ENCODE measurements at regions not wholly inside any gene's neighbourhood (a gene's known extent, or its start where the extent isn't known, plus 50 kb on each side); places are given as distances from the start of the nearest gene placed in this dataset.
"Not testable (repeated sequence)": the region's sequence is repeated elsewhere in the genome, so short reads cannot be mapped to it uniquely, and the experiment has no call there.

DNA sequence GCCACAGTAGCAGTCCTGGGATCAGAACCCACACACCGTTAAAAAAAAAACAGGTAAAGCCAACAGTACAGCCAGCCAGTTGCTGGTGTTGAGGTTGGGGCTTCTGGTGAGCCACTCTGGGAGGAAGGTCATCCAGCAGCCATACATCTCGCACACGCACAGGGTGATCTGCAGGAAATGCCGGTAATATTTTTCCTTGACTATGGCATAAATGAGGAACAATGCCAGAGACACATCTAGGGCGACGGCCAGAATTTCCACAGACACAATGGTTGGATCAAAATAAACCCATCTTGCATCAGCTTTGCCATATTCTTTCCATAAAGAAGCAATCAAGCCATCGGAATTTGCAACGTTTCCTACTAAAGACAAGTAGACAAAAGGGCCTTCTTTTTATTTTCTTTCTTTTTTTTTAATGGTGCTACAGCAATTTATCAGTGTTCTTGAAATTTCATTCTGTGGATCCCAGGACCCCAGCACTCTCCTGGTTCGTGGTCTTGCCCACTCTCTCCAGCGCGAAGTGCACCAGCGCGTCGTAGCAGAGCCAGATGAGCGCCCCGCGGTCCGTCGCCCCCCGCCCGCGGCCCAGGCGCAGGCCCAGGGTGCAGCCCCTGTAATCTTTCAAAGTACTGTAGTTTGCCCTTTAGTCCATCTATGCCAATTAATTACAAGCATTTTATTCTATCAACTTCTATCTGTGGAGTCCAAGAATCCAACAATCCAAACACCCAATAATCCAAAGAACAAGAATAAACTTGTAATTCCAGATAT, 861.0 kb downstream of the CDH11 start:
- not testable (repeated sequence) for H3K27ac Mint-ChIP-seq; H3K4me1 Mint-ChIP-seq (ENCODE audit: low read depth); H3K4me3 Mint-ChIP-seq; H3K36me3 Mint-ChIP-seq (ENCODE audit: low read depth); H3K27me3 Mint-ChIP-seq (ENCODE audit: low read depth)
- H3K9me3 Mint-ChIP-seq = peaks cover 30% of the 10 kb centered on the region

DNA sequence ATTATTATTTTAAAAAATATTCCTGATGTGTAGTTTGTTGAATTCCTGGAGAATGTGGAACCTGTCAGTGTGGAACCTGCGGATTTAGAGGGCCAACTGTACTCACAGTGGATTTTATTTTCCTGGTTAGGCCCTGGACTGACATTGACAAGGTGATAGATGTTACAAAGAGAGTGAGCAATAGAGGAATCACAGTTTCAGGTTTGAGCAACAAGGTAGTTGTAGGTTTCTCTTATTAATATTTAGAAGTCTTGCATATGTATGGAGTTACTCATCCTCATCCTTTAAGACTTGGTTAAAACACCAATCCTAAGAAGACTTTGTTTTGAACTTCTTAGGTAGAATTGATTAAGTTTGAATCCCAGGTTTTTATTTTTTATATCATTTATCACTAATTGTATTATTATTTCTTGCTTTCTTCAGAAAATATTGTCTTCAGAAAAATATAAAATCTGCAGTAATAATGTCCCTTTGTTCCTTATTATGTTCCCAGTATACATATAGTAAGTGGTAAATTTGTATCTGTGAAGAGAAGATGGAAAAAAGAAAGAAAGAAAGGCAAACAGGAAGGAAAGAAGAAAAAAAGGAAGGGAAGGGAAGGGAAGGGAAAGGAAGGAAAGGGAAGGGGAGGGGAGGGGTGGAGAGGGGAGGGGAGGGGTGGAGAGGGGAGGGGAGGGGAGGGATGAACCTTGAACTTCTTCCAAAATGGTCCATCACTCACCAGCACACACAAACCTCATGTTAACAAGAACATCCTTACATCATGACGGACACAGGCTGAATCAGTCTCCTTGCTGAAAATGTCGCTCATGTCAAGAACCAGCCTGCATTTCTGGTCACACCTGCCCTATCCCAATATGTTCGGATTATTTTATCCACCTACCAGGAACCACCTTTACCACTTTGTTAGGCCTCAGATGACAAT, 867.2 kb downstream of the CDH11 start:
- Mint-ChIP-seq H3K36me3 (ENCODE audit: low read depth) (no peaks in the 10 kb centered on the region), H3K27me3 (ENCODE audit: low read depth) (no peaks in the 10 kb centered on the region), H3K4me3 (no peak overlapping the region), H3K27ac (no peak overlapping the region), H3K9me3 (peaks cover 21% of the 10 kb centered on the region), H3K4me1 (ENCODE audit: low read depth) (no peaks in the 10 kb centered on the region)

DNA sequence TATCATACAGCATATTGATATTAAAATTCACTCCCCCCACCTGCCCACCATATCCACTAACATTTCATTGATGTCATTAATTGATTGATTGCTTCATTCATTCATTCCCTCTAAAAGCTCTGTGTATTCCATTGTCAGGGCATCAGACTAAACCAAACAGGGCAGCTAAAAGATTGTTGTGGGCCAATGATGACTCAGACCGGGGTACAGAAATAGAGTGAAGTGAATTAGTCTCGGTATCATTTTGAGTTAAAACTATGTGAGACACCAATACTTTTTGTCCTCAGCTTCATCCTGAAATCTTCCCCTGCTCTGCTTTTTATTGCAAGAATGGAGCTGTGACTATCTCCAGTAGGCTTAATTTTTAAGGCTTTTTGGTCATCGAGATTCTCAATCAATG, 868.3 kb downstream of the CDH11 start:
- H3K27ac Mint-ChIP-seq = no peak overlapping the region
- no peak overlapping the region for H3K4me3 Mint-ChIP-seq
- H3K36me3 Mint-ChIP-seq (ENCODE audit: low read depth) = no peaks in the 10 kb centered on the region

DNA sequence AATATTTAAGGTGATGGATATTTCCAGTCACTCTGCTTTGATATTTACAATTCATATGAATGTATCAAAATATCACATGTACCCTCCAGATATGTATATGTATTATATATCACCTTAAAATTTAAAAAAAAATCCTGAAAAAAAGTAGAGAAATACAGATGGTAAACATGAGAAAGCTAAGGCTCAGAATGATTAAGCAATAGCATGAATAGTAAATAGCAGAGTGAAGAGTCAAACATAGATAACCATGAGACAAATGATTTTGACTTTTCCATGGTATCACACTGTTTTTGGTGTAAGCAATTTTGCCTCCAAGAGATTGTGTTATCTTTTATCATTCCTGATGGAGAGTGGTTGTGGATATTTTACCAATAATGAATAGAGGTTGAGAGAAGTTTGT, 868.8 kb downstream of the CDH11 start:
- H3K27ac Mint-ChIP-seq = no peak overlapping the region
- no peaks in the 10 kb centered on the region for H3K4me1 Mint-ChIP-seq (ENCODE audit: low read depth)
- H3K36me3 Mint-ChIP-seq (ENCODE audit: low read depth) = no peaks in the 10 kb centered on the region
- no peaks in the 10 kb centered on the region for H3K27me3 Mint-ChIP-seq (ENCODE audit: low read depth)
- no peak overlapping the region for H3K4me3 Mint-ChIP-seq
- peaks cover 16% of the 10 kb centered on the region for H3K9me3 Mint-ChIP-seq

More for the DNA sequence above, 868.3 kb downstream of the CDH11 start:
- Mint-ChIP-seq H3K27me3 (ENCODE audit: low read depth) (no peaks in the 10 kb centered on the region), H3K9me3 (peaks cover 15% of the 10 kb centered on the region), H3K4me1 (ENCODE audit: low read depth) (no peaks in the 10 kb centered on the region)

DNA sequence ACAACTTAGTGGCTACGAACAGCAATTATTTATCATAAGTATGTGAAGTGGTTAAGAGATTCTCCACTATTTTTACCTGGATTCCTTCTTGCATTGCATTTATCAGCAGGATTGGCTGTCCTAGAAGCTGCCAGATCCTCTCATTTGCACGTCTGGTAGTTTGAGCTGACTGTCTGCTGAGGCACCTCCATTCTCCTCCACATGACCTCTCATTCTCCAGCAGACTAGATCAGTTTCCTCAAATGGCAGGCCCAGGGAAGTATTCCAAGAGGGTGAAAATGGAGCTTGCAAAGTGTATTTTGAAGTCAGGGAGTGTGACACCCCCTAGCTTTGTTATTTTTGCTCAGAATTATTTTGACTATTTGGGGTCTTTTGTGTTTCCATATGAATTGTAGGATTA, 870.1 kb downstream of the CDH11 start:
- H3K27me3 Mint-ChIP-seq (ENCODE audit: low read depth) = no peaks in the 10 kb centered on the region
- peaks cover 12% of the 10 kb centered on the region for H3K9me3 Mint-ChIP-seq
- no peak overlapping the region for H3K4me3 Mint-ChIP-seq
- no peaks in the 10 kb centered on the region for H3K4me1 Mint-ChIP-seq (ENCODE audit: low read depth)
- H3K27ac Mint-ChIP-seq = no peak overlapping the region
- H3K36me3 Mint-ChIP-seq (ENCODE audit: low read depth) = no peaks in the 10 kb centered on the region

DNA sequence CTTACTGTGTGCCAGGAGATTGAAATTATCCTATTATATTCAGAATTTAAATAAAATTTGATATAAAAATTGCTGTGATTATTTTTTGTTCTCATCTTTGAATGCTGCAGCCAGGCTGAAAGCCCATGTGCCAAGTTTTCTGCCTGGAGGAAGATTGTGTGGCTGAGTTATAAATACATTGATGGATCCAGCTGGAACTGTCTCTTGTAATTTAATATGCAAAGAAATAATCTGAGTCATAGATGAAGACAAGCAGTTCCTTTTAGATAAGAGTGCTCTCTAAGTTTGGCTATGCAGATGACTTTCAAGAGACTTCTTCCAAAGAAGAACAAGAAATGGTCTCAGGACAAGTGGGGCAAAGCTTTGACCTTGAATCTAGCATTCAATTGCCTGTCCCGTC, 871.0 kb downstream of the CDH11 start:
- H3K4me1 Mint-ChIP-seq (ENCODE audit: low read depth) = no peaks in the 10 kb centered on the region
- H3K4me3 Mint-ChIP-seq = no peak overlapping the region
- H3K27me3 Mint-ChIP-seq (ENCODE audit: low read depth) = no peaks in the 10 kb centered on the region
- no peaks in the 10 kb centered on the region for H3K36me3 Mint-ChIP-seq (ENCODE audit: low read depth)
- H3K27ac Mint-ChIP-seq = no peak overlapping the region
- peaks cover 20% of the 10 kb centered on the region for H3K9me3 Mint-ChIP-seq

DNA sequence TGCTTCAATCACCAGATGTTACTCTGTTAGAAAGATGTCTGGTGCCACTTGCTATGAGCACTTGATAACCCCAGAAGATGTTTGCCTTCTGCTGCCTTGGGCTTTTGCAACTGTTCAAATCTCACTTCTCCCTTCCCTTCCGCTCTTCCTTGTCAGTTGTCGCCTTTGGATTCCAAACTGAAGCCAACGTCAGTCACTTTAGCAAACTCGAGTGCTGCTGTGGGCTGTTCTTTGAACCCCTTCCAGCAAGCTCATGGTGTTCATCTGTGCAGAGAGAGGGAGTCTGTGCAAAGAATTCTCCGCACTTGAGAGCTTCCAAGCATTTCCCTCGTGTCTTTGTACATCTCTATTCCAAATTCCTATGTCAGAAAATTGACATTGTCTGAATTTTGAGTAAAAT, 879.4 kb downstream of the CDH11 start:
- Mint-ChIP-seq H3K36me3 (ENCODE audit: low read depth) (no peaks in the 10 kb centered on the region), H3K4me1 (ENCODE audit: low read depth) (no peaks in the 10 kb centered on the region), H3K27me3 (ENCODE audit: low read depth) (no peaks in the 10 kb centered on the region), H3K9me3 (peaks cover 47% of the 10 kb centered on the region), H3K27ac (no peak overlapping the region), H3K4me3 (no peak overlapping the region)

DNA sequence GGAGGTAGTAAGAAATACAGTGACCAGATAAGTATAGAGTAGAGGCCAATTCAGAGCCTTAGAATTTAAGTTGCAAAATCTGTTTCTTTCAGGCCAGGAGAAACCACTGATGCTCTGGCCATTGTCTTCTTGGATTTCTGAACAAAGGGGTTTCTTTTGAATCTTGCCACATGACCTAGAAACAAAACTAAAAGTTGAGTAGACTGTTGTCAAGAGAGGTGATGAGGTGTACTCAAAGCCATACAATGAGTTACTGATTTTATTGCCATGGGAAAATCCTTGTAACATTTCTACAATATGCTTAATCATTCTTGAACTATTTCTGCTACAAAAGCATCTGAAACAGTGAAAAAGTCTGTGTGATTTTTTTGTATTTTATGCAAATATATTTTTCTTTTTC, 881.3 kb downstream of the CDH11 start:
- H3K4me1 Mint-ChIP-seq (ENCODE audit: low read depth) = no peaks in the 10 kb centered on the region
- no peak overlapping the region for H3K27ac Mint-ChIP-seq
- peaks cover 43% of the 10 kb centered on the region for H3K9me3 Mint-ChIP-seq
- H3K27me3 Mint-ChIP-seq (ENCODE audit: low read depth) = no peaks in the 10 kb centered on the region
- H3K36me3 Mint-ChIP-seq (ENCODE audit: low read depth) = no peaks in the 10 kb centered on the region
- no peak overlapping the region for H3K4me3 Mint-ChIP-seq

DNA sequence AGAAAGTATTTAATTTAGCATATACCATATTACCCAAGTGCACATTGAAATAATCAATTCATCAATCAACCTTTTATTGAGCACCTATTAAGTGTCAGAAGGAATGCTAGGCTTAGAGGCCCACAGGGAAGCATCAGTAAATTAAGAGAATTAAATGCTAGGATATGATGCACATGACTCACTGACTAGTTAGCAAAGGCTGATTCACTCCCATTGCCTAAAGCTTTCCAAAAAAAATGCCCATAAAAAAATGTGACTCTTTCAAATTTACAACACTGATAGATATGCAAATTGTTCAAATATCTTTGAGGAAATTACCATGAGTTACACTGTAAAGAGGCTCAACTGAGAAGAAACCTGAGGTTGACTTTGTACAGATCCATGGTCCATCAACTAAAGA, 883.3 kb downstream of the CDH11 start:
- H3K4me1 Mint-ChIP-seq (ENCODE audit: low read depth) = no peaks in the 10 kb centered on the region
- H3K9me3 Mint-ChIP-seq = peaks cover 45% of the 10 kb centered on the region
- no peaks in the 10 kb centered on the region for H3K27me3 Mint-ChIP-seq (ENCODE audit: low read depth)
- H3K27ac Mint-ChIP-seq = no peak overlapping the region
- H3K36me3 Mint-ChIP-seq (ENCODE audit: low read depth) = no peaks in the 10 kb centered on the region
- no peak overlapping the region for H3K4me3 Mint-ChIP-seq

DNA sequence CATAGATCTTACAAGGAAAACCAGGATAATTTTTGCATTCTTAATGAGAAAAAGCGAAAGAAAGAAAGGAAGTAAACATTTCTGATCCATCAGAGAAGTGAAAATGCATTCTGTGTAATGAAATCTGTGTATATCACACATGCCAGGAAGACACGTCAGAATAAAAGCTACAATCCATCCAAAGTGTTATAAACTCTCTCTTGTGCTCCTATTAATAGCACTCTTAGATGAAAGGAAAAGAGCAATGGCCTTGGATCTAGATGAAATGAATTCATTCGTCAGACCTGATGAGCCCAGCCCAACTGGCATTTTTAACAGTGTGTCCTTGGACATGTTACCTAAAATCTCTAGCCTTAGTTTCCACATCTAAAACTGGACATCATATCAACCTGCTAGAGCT, 885.5 kb downstream of the CDH11 start:
- H3K27ac Mint-ChIP-seq = no peak overlapping the region
- no peaks in the 10 kb centered on the region for H3K27me3 Mint-ChIP-seq (ENCODE audit: low read depth)
- H3K9me3 Mint-ChIP-seq = peaks cover 38% of the 10 kb centered on the region
- no peaks in the 10 kb centered on the region for H3K36me3 Mint-ChIP-seq (ENCODE audit: low read depth)
- no peak overlapping the region for H3K4me3 Mint-ChIP-seq
- H3K4me1 Mint-ChIP-seq (ENCODE audit: low read depth) = no peaks in the 10 kb centered on the region

DNA sequence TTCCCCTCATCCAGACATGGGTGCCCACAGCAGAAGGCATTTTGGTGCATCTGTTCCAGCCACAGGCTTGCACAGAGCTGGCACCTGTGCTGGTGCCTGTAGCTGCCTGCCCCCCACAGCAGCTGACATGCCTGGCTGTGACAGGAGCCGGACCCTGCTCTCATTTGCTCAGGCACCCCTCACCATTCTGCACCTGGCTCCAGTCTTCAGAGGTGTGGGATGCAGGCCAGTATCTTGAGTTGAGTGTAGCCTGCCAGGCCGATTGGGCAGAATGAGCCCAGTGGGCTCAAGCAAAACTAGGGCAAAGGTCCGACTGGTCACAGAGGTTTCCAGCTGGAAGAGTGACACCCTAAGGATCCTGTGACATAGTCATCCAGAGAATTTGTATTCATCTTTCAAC, 887.7 kb downstream of the CDH11 start:
- no peaks in the 10 kb centered on the region for H3K27me3 Mint-ChIP-seq (ENCODE audit: low read depth)
- no peaks in the 10 kb centered on the region for H3K36me3 Mint-ChIP-seq (ENCODE audit: low read depth)
- peaks cover 31% of the 10 kb centered on the region for H3K9me3 Mint-ChIP-seq
- H3K4me3 Mint-ChIP-seq = no peak overlapping the region
- no peaks in the 10 kb centered on the region for H3K4me1 Mint-ChIP-seq (ENCODE audit: low read depth)
- H3K27ac Mint-ChIP-seq = no peak overlapping the region

DNA sequence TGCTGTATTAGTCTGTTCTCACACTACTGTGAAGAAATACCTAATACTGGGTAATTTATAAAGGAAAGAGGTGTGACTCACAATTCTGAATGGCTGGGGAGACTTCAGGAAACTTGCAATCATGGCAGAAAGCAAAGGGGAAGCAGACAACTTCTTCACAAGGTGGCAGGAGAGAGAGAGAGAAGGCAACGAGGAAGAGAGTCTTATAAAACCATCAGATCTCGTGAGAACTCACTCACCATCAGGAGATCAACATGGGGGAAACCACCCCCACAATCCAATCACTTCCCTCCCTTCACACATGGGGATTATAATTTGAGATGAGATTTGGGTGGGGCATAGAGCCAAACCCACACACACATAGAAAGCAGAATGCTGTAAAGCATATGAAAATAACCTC, 896.2 kb downstream of the CDH11 start:
- H3K4me3 Mint-ChIP-seq = no peak overlapping the region
- H3K36me3 Mint-ChIP-seq (ENCODE audit: low read depth) = no peaks in the 10 kb centered on the region
- H3K4me1 Mint-ChIP-seq (ENCODE audit: low read depth) = no peaks in the 10 kb centered on the region
- no peaks in the 10 kb centered on the region for H3K27me3 Mint-ChIP-seq (ENCODE audit: low read depth)
- H3K27ac Mint-ChIP-seq = no peak overlapping the region
- H3K9me3 Mint-ChIP-seq = peaks cover 47% of the 10 kb centered on the region

DNA sequence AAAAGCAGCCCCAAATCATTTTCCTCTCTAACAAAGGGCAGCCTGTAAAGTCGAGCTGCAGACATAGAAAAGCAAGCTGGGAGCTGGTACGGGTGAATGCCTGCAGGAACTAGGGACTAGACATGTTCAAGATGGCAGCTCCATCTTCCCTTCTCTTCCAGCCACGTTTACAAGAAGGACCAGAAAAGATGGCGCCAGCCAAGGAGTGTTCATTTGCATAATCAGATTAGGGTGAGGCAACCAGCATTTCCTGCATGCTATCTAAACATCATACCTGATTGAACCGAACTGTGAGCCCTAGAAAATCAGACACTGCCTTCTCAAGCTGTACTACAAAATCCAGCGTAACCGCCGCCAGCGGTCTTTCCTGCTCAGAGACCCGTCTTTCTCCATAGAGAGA, 896.8 kb downstream of the CDH11 start:
- H3K36me3 Mint-ChIP-seq (ENCODE audit: low read depth) = no peaks in the 10 kb centered on the region
- no peak overlapping the region for H3K27ac Mint-ChIP-seq
- H3K4me1 Mint-ChIP-seq (ENCODE audit: low read depth) = no peaks in the 10 kb centered on the region
- H3K27me3 Mint-ChIP-seq (ENCODE audit: low read depth) = no peaks in the 10 kb centered on the region
- H3K9me3 Mint-ChIP-seq = peaks cover 43% of the 10 kb centered on the region
- no peak overlapping the region for H3K4me3 Mint-ChIP-seq

DNA sequence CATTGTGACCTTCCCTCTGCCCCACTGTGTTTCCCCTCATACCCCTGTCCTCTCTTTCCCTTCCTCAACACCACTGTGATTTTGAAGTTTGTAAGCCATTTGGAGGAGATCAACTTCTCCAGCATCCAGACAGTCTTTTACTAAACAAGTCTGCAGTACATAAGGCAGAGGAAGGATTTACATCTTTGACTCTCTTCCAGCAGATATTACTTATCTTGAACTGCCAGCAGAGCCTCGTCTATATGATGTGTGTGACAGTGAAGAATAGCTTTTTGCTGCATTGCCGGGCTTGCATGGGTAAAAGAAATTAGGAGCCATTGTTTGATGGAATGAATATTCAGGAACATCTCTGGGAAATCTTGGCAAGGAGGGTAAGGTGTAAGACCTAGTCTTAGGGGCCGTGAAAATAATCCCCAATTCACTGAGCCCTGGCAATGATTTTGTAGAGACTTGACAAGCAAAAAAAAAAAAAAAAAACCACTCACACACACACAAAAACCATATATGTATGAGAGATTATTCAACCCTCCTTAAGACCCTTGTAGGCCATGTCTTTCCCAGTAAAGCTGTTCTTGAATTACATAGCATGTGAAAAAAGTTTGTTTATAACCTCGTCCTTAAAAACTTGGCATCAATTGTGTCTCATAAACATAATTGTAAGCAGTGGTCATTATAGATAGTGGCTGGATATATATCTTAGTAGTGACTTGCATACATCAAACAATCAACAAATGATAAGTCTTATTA, 903.9 kb downstream of the CDH11 start:
- Mint-ChIP-seq H3K9me3 (peaks cover 22% of the 10 kb centered on the region), H3K4me1 (ENCODE audit: low read depth) (no peaks in the 10 kb centered on the region), H3K4me3 (no peak overlapping the region), H3K27ac (no peak overlapping the region), H3K27me3 (ENCODE audit: low read depth) (no peaks in the 10 kb centered on the region), H3K36me3 (ENCODE audit: low read depth) (no peaks in the 10 kb centered on the region)
